Activated T-cell treated with anti-CD3 and anti-CD28 coated beads for 4 hours (primary cell): ENCODE measurements at regions not wholly inside any gene's neighbourhood (a gene's known extent, or its start where the extent isn't known, plus 50 kb on each side); places are given as distances from the start of the nearest gene placed in this dataset.

Experiments used
- DNase-seq: peaks from one replicate; pipeline ENCODE4 v3.0.0-alpha.2; 2020

- DNase-seq: no peak
Measured at GRCh38 chr6:40340957-40341356, 246.2 kb downstream of the LRFN2 start.

- no peak for DNase-seq
Measured at GRCh38 chr6:40340196-40340595, 247.0 kb downstream of the LRFN2 start.

GRCh38 chr6:40338306-40338705 is 248.9 kb downstream of the LRFN2 start:
- DNase-seq: no peak

GRCh38 chr6:40336940-40337760 is 250.0 kb downstream of the LRFN2 start:
- DNase-seq: no peak

- no peak for DNase-seq
Measured at GRCh38 chr6:40336296-40336695, 250.9 kb downstream of the LRFN2 start.

- no peak for DNase-seq
Measured at GRCh38 chr6:40334496-40335270, 252.5 kb downstream of the LRFN2 start.

GRCh38 chr6:40331545-40331944 is 255.6 kb downstream of the LRFN2 start:
- DNase-seq: no peak

- no peak for DNase-seq
Measured at GRCh38 chr6:40330301-40330721, 256.9 kb downstream of the LRFN2 start.

- DNase-seq: no peak
Measured at GRCh38 chr6:40328986-40329545, 258.1 kb downstream of the LRFN2 start.

- no peak for DNase-seq
Measured at GRCh38 chr6:40328386-40328985, 258.7 kb downstream of the LRFN2 start.

- DNase-seq: no peak
Measured at GRCh38 chr6:40326714-40327421, 260.3 kb downstream of the LRFN2 start.

- no peak for DNase-seq
Measured at GRCh38 chr6:40325791-40326190, 261.4 kb downstream of the LRFN2 start.

GRCh38 chr6:40325041-40325440 is 262.1 kb downstream of the LRFN2 start:
- no peak for DNase-seq

GRCh38 chr6:40323881-40324634 is 263.1 kb downstream of the LRFN2 start:
- DNase-seq: no peak

- DNase-seq: no peak
Measured at GRCh38 chr6:40322336-40322735, 264.8 kb downstream of the LRFN2 start.

GRCh38 chr6:40321616-40322015 is 265.5 kb downstream of the LRFN2 start:
- no peak for DNase-seq

GRCh38 chr6:40320947-40321346 is 266.2 kb downstream of the LRFN2 start:
- DNase-seq: no peak

GRCh38 chr6:40320441-40320840 is 266.7 kb downstream of the LRFN2 start:
- DNase-seq: no peak

GRCh38 chr6:40319124-40319523 is 268.0 kb downstream of the LRFN2 start:
- no peak for DNase-seq

- no peak for DNase-seq
Measured at GRCh38 chr6:40315060-40315459, 272.1 kb downstream of the LRFN2 start.

- DNase-seq: no peak
Measured at GRCh38 chr6:40313582-40313981, 273.6 kb downstream of the LRFN2 start.
